Liver (tissue), 3 donors: ENCODE measurements at regions not wholly inside any gene's neighbourhood (a gene's known extent, or its start where the extent isn't known, plus 50 kb on each side); places are given as distances from the start of the nearest gene placed in this dataset.

Experiments
- EGR1 ChIP-seq, 2 donors: IDR thresholded peaks; 2 replicates each; pipeline ENCODE4 v1.6.1; 2016 to 2018; ENCODE audit warnings: antibody characterized with exemption in 2 of 2, low read depth in 2 of 2
- GABPA ChIP-seq, 2 donors: IDR thresholded peaks in 1 of 2; conservative IDR thresholded peaks in 1 of 2; 2 replicates each; pipeline ENCODE4 v1.6.1; 2016; ENCODE audit warnings: antibody characterized with exemption in 2 of 2, mild to moderate bottlenecking in 1 of 2, moderate library complexity in 1 of 2
- JUND ChIP-seq, 2 donors: IDR thresholded peaks; 2 replicates each; pipeline ENCODE4 v1.6.1; 2016; ENCODE audit warnings: antibody characterized with exemption in 2 of 2
- RAD21 ChIP-seq, 2 donors: IDR thresholded peaks; 2 replicates each; pipeline ENCODE4 v1.6.1; 2016; ENCODE audit warnings: antibody characterized with exemption in 2 of 2, mild to moderate bottlenecking in 2 of 2
- RXRA ChIP-seq, 2 donors: IDR thresholded peaks; 2 replicates each; pipeline ENCODE4 v1.6.1; 2017 to 2018; ENCODE audit warnings: antibody characterized with exemption in 2 of 2, mild to moderate bottlenecking in 1 of 2
- SP1 ChIP-seq: IDR thresholded peaks from 2 replicates; pipeline ENCODE4 v1.6.1; 2018; ENCODE audit warnings: antibody characterized with exemption, mild to moderate bottlenecking
- YY1 ChIP-seq: IDR thresholded peaks from 2 replicates; pipeline ENCODE4 v1.6.1; 2016; ENCODE audit warnings: antibody characterized with exemption, mild to moderate bottlenecking
- TF ChIP-seq, protein P1 (sequence below): fragments of 150-350 bp; IDR thresholded peaks from 2 replicates; pipeline ENCODE4 v1.5.1; 2017; ENCODE audit warnings: improper control_type of control experiment, low read depth, low read length; ENCODE audit not compliant: missing input control
- TF ChIP-seq, protein P2 (sequence below): IDR thresholded peaks from 2 replicates; pipeline ENCODE4 v1.6.1; 2016; ENCODE audit warnings: antibody characterized with exemption
- TF ChIP-seq, protein P3 (sequence below): IDR thresholded peaks from 2 replicates; pipeline ENCODE4 v1.6.1; 2016; ENCODE audit warnings: antibody characterized with exemption
- TF ChIP-seq, protein P4 (sequence below): IDR thresholded peaks from 2 replicates; pipeline ENCODE4 v1.6.1; 2016; ENCODE audit warnings: antibody characterized with exemption
- TF ChIP-seq, protein P5 (sequence below): IDR thresholded peaks from 2 replicates; pipeline ENCODE4 v1.6.1; 2016; ENCODE audit warnings: antibody characterized with exemption, mild to moderate bottlenecking
- donor health status: healthy.
- donor health status: healthy.

DNA sequence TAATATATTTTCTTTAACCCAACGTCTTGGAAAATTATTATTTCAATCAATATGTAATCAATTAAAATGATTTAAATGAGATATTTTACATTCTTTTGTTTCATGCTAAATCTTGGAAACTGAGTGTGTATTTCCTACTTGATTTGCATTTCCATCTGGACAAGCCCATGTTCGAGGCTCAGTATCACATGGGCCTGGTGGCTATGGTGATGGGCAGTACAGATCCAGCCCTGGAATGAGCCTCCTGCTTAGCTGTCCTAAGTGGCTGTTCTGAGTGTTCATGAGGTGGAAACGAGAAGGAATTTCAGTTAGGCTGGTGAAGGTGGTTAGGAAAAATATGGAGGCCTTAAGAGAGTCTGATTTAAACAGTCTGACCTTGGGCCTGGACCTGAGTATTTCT, 73.0 kb upstream of the ATXN1 start:
- TF ChIP-seq, protein P1, sequence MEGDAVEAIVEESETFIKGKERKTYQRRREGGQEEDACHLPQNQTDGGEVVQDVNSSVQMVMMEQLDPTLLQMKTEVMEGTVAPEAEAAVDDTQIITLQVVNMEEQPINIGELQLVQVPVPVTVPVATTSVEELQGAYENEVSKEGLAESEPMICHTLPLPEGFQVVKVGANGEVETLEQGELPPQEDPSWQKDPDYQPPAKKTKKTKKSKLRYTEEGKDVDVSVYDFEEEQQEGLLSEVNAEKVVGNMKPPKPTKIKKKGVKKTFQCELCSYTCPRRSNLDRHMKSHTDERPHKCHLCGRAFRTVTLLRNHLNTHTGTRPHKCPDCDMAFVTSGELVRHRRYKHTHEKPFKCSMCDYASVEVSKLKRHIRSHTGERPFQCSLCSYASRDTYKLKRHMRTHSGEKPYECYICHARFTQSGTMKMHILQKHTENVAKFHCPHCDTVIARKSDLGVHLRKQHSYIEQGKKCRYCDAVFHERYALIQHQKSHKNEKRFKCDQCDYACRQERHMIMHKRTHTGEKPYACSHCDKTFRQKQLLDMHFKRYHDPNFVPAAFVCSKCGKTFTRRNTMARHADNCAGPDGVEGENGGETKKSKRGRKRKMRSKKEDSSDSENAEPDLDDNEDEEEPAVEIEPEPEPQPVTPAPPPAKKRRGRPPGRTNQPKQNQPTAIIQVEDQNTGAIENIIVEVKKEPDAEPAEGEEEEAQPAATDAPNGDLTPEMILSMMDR = no peak
- TF ChIP-seq, protein P2, sequence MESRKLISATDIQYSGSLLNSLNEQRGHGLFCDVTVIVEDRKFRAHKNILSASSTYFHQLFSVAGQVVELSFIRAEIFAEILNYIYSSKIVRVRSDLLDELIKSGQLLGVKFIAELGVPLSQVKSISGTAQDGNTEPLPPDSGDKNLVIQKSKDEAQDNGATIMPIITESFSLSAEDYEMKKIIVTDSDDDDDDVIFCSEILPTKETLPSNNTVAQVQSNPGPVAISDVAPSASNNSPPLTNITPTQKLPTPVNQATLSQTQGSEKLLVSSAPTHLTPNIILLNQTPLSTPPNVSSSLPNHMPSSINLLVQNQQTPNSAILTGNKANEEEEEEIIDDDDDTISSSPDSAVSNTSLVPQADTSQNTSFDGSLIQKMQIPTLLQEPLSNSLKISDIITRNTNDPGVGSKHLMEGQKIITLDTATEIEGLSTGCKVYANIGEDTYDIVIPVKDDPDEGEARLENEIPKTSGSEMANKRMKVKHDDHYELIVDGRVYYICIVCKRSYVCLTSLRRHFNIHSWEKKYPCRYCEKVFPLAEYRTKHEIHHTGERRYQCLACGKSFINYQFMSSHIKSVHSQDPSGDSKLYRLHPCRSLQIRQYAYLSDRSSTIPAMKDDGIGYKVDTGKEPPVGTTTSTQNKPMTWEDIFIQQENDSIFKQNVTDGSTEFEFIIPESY = no peak
- TF ChIP-seq SP1 (no peak), YY1 (no peak), GABPA (IDR thresholded peaks at IDR 0.05 in 1 of 2, conservative IDR thresholded peaks at IDR 0.05 in 1 of 2) (no peak), EGR1 (IDR thresholded peaks at IDR 0.05; ENCODE audit: low read depth in 2 of 2) (no peak), JUND (IDR thresholded peaks at IDR 0.05) (no peak), RAD21 (IDR thresholded peaks at IDR 0.05) (no peak), RXRA (IDR thresholded peaks at IDR 0.05) (no peak)
- TF ChIP-seq, protein P3, sequence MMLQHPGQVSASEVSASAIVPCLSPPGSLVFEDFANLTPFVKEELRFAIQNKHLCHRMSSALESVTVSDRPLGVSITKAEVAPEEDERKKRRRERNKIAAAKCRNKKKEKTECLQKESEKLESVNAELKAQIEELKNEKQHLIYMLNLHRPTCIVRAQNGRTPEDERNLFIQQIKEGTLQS = no peak
- TF ChIP-seq, protein P4, sequence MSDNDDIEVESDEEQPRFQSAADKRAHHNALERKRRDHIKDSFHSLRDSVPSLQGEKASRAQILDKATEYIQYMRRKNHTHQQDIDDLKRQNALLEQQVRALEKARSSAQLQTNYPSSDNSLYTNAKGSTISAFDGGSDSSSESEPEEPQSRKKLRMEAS = no peak
- TF ChIP-seq, protein P5, sequence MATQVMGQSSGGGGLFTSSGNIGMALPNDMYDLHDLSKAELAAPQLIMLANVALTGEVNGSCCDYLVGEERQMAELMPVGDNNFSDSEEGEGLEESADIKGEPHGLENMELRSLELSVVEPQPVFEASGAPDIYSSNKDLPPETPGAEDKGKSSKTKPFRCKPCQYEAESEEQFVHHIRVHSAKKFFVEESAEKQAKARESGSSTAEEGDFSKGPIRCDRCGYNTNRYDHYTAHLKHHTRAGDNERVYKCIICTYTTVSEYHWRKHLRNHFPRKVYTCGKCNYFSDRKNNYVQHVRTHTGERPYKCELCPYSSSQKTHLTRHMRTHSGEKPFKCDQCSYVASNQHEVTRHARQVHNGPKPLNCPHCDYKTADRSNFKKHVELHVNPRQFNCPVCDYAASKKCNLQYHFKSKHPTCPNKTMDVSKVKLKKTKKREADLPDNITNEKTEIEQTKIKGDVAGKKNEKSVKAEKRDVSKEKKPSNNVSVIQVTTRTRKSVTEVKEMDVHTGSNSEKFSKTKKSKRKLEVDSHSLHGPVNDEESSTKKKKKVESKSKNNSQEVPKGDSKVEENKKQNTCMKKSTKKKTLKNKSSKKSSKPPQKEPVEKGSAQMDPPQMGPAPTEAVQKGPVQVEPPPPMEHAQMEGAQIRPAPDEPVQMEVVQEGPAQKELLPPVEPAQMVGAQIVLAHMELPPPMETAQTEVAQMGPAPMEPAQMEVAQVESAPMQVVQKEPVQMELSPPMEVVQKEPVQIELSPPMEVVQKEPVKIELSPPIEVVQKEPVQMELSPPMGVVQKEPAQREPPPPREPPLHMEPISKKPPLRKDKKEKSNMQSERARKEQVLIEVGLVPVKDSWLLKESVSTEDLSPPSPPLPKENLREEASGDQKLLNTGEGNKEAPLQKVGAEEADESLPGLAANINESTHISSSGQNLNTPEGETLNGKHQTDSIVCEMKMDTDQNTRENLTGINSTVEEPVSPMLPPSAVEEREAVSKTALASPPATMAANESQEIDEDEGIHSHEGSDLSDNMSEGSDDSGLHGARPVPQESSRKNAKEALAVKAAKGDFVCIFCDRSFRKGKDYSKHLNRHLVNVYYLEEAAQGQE = no peak
